Natural killer cell (primary cell): ENCODE measurements at regions not wholly inside any gene's neighbourhood (a gene's known extent, or its start where the extent isn't known, plus 50 kb on each side); places are given as distances from the start of the nearest gene placed in this dataset.
"Not testable (repeated sequence)": the region's sequence is repeated elsewhere in the genome, so short reads cannot be mapped to it uniquely, and the experiment has no call there.

Source experiments
- ATAC-seq, 3 donors: fragments of 150-1000 bp in 2 of 3; fragments of 200-7000 bp in 1 of 3; cut with Tn5 transposase; 1 replicate in 1 of 3; 2 replicates in 2 of 3; pipeline ENCODE4 v1.10.0; 2021; ENCODE audit warnings: mild to moderate bottlenecking in 2 of 3, moderate library complexity in 2 of 3
- DNase-seq, 2 donors: peaks; one replicate each; pipeline versions ENCODE4 v3.0.0 to v3.0.0-alpha.2; 2013 to 2021; ENCODE audit warnings: mixed read lengths in 1 of 2
- H3K27ac ChIP-seq: one replicate; pipeline ENCODE4 v1.5.1; 2013; ENCODE audit warnings: mild to moderate bottlenecking, low read length
- H3K27me3 ChIP-seq: one replicate; pipeline ENCODE4 v1.6.1; 2013; ENCODE audit warnings: low read length; ENCODE audit not compliant: control insufficient read depth, insufficient read depth
- H3K36me3 ChIP-seq: one replicate; pipeline ENCODE4 v1.6.1; 2013; ENCODE audit warnings: low read length; ENCODE audit not compliant: control insufficient read depth, insufficient read depth
- H3K4me1 ChIP-seq: one replicate; pipeline ENCODE4 v1.6.1; 2013; ENCODE audit warnings: low read length; ENCODE audit not compliant: control insufficient read depth, insufficient read depth
- H3K4me3 ChIP-seq: one replicate; pipeline ENCODE4 v1.5.1; 2013; ENCODE audit warnings: low read length
- H3K9me3 ChIP-seq: one replicate; pipeline ENCODE4 v1.6.1; 2013; ENCODE audit warnings: low read length; ENCODE audit not compliant: control insufficient read depth, insufficient read depth
- H3K27ac Mint-ChIP-seq, 2 donors: one replicate each; pipeline ENCODE4 v1.8.0; 2022; ENCODE audit warnings: mild to moderate bottlenecking in 2 of 2, mixed read lengths in 2 of 2, moderate library complexity in 1 of 2
- H3K27me3 Mint-ChIP-seq, 2 donors: one replicate each; pipeline ENCODE4 v1.8.0; 2022; ENCODE audit warnings: low read depth in 2 of 2, mixed read lengths in 2 of 2
- H3K36me3 Mint-ChIP-seq: one replicate; pipeline ENCODE4 v1.8.0; 2022; ENCODE audit warnings: mixed read lengths
- H3K4me1 Mint-ChIP-seq, 2 donors: one replicate each; pipeline ENCODE4 v1.8.0; 2022; ENCODE audit warnings: mixed read lengths in 2 of 2
- H3K4me3 Mint-ChIP-seq: one replicate; pipeline ENCODE4 v1.8.0; 2022; ENCODE audit warnings: mild to moderate bottlenecking, moderate library complexity, mixed read lengths
- H3K9me3 Mint-ChIP-seq, 2 donors: one replicate each; pipeline ENCODE4 v1.8.0; 2022; ENCODE audit warnings: mixed read lengths in 2 of 2
- CTCF ChIP-seq: fragments of 200-600 bp; IDR thresholded peaks from one replicate; pipeline ENCODE4 v1.8.0; 2022; ENCODE audit warnings: antibody characterized with exemption
- WGBS: methylation state at CpG from one replicate; pipeline ENCODE4 v1.1.7; 2013; ENCODE audit warnings: missing lambda C conversion rate; ENCODE audit not compliant: insufficient coverage; 5-methylcytosine and 5-hydroxymethylcytosine counted together
- intact Hi-C: fragments of 100-400 bp; cut with micrococcal nuclease; formaldehyde crosslinking; loops from one replicate; pipeline ENCODE4 v1.14.2; 2022

- intact Hi-C loops, result no loop called here
- Mint-ChIP-seq H3K27me3 (no peaks in the 10 kb centered on the region), H3K36me3 (no peaks in the 10 kb centered on the region), H3K27ac (no peak overlapping the region), H3K4me3 (no peak overlapping the region), H3K9me3 (peaks cover 13 to 17% of the 10 kb centered on the region in 2 donors), H3K4me1 (no peaks in the 10 kb centered on the region)
- no peaks in the 10 kb centered on the region for H3K36me3 ChIP-seq
- no peak for ATAC-seq
- 45% methylated on average over 1 of the region's 1 CpG for WGBS
- no peak overlapping the region for H3K27ac ChIP-seq
- no peak for DNase-seq
- no peaks in the 10 kb centered on the region for H3K9me3 ChIP-seq
- H3K4me3 ChIP-seq, result no peak overlapping the region
- no peak for TF ChIP-seq CTCF
- H3K4me1 ChIP-seq, result no peaks in the 10 kb centered on the region
- H3K27me3 ChIP-seq, result no peaks in the 10 kb centered on the region
Measured at GRCh38 chr4:85050736-85051135, 84.2 kb upstream of the WDFY3 start.

- Mint-ChIP-seq H3K27ac (no peak overlapping the region), H3K4me3 (no peak overlapping the region), H3K27me3 (no peaks in the 10 kb centered on the region), H3K36me3 (no peaks in the 10 kb centered on the region), H3K4me1 (no peaks in the 10 kb centered on the region), H3K9me3 (peaks cover 9 to 12% of the 10 kb centered on the region in 2 donors)
- 58% methylated on average over 2 of the region's 2 CpGs for WGBS
- H3K9me3 ChIP-seq, result no peaks in the 10 kb centered on the region
- no peaks in the 10 kb centered on the region for H3K4me1 ChIP-seq
- no peak for TF ChIP-seq CTCF
- intact Hi-C loops, result no loop called here
- H3K36me3 ChIP-seq, result no peaks in the 10 kb centered on the region
- no peaks in the 10 kb centered on the region for H3K27me3 ChIP-seq
- no peak for ATAC-seq
- H3K27ac ChIP-seq, result no peak overlapping the region
- H3K4me3 ChIP-seq, result no peak overlapping the region
- DNase-seq, result no peak
Measured at GRCh38 chr4:85051526-85051925, 85.0 kb upstream of the WDFY3 start.

GRCh38 chr4:85054925-85055324, 88.4 kb upstream of the WDFY3 start:
- H3K4me1 ChIP-seq, H3K27me3 ChIP-seq, H3K27ac ChIP-seq, H3K4me3 Mint-ChIP-seq, H3K27me3 Mint-ChIP-seq, DNase-seq, H3K4me1 Mint-ChIP-seq, H3K4me3 ChIP-seq, H3K27ac Mint-ChIP-seq, intact Hi-C loops, H3K36me3 ChIP-seq, H3K9me3 ChIP-seq, H3K36me3 Mint-ChIP-seq, ATAC-seq: not testable (repeated sequence)
- WGBS, result 76% methylated on average over 3 of the region's 3 CpGs
- peaks cover 10 to 19% of the 10 kb centered on the region in 2 donors for H3K9me3 Mint-ChIP-seq

GRCh38 chr4:85058551-85058950, 92.1 kb upstream of the WDFY3 start:
- Mint-ChIP-seq H3K4me3 (no peak overlapping the region), H3K36me3 (no peaks in the 10 kb centered on the region), H3K4me1 (no peaks in the 10 kb centered on the region), H3K27me3 (no peaks in the 10 kb centered on the region), H3K27ac (no peak overlapping the region), H3K9me3 (peaks cover 7 to 14% of the 10 kb centered on the region in 2 donors)
- 96% methylated on average over 3 of the region's 3 CpGs for WGBS
- no peaks in the 10 kb centered on the region for H3K36me3 ChIP-seq
- intact Hi-C loops, result no loop called here
- ATAC-seq (no peak), DNase-seq (no peak)
- no peaks in the 10 kb centered on the region for H3K9me3 ChIP-seq
- TF ChIP-seq CTCF, result no peak
- H3K4me3 ChIP-seq, result no peak overlapping the region
- no peak overlapping the region for H3K27ac ChIP-seq
- no peaks in the 10 kb centered on the region for H3K27me3 ChIP-seq
- no peaks in the 10 kb centered on the region for H3K4me1 ChIP-seq
